CD8-positive, alpha-beta memory T cell (primary cell): ENCODE measurements at regions not wholly inside any gene's neighbourhood (a gene's known extent, or its start where the extent isn't known, plus 50 kb on each side); places are given as distances from the start of the nearest gene placed in this dataset.

Source experiments
- CTCF ChIA-PET: fragments of 350-600 bp; sonication (Branson Sonifier 250); formaldehyde crosslinking; loops from one replicate; lab custom pipeline; 2021; ENCODE audit warnings: antibody characterized with exemption; lab: Charles Lee
- POLR2A ChIA-PET: fragments of 350-600 bp; sonication (Branson Sonifier 250); formaldehyde crosslinking; loops from one replicate; lab custom pipeline; 2021; ENCODE audit warnings: antibody characterized with exemption; lab: Charles Lee
- DNase-seq, 5 donors: peaks; one replicate each; pipeline versions ENCODE4 v3.0.0 to v3.0.0-alpha.2; 2020 to 2022; ENCODE audit warnings: mixed read lengths in 1 of 5
- H3K27ac ChIP-seq: one replicate; pipeline ENCODE4 v1.7.0; 2013; ENCODE audit warnings: low read depth, mild to moderate bottlenecking, low read length, moderate library complexity
- H3K27me3 ChIP-seq: 2 replicates; pipeline ENCODE4 v1.7.0; 2013; ENCODE audit warnings: low read length, mild to moderate bottlenecking; ENCODE audit not compliant: insufficient read depth, poor library complexity, severe bottlenecking
- H3K36me3 ChIP-seq: 2 replicates; pipeline ENCODE4 v1.7.0; 2013; ENCODE audit warnings: mild to moderate bottlenecking, low read length, moderate library complexity; ENCODE audit not compliant: insufficient read depth
- H3K4me1 ChIP-seq: 2 replicates; pipeline ENCODE4 v1.7.0; 2013; ENCODE audit warnings: mild to moderate bottlenecking, low read length, moderate library complexity; ENCODE audit not compliant: insufficient read depth
- H3K4me3 ChIP-seq: 2 replicates; pipeline ENCODE4 v1.7.0; 2013; ENCODE audit warnings: mild to moderate bottlenecking, low read length
- H3K9me3 ChIP-seq: 2 replicates; pipeline ENCODE4 v1.7.0; 2013; ENCODE audit warnings: mild to moderate bottlenecking, low read length
- H3K27ac Mint-ChIP-seq, 8 donors: one replicate each; pipeline ENCODE4 v1.8.0; 2020 to 2021; ENCODE audit warnings: mixed read lengths in 8 of 8, mild to moderate bottlenecking in 6 of 8, inconsistent platforms in 3 of 8, moderate library complexity in 3 of 8
- H3K27me3 Mint-ChIP-seq, 2 donors: one replicate each; pipeline ENCODE4 v1.8.0; 2020 to 2021; ENCODE audit warnings: mixed read lengths in 2 of 2, mild to moderate bottlenecking in 1 of 2, moderate library complexity in 1 of 2
- H3K36me3 Mint-ChIP-seq, 3 donors: one replicate each; pipeline ENCODE4 v1.8.0; 2020 to 2021; ENCODE audit warnings: mixed read lengths in 3 of 3, inconsistent platforms in 1 of 3, mild to moderate bottlenecking in 1 of 3
- H3K4me1 Mint-ChIP-seq, 3 donors: one replicate each; pipeline ENCODE4 v1.8.0; 2020 to 2021; ENCODE audit warnings: mixed read lengths in 3 of 3, inconsistent platforms in 1 of 3, mild to moderate bottlenecking in 1 of 3
- H3K4me3 Mint-ChIP-seq, 7 donors: one replicate each; pipeline ENCODE4 v1.8.0; 2020 to 2021; ENCODE audit warnings: mixed read lengths in 7 of 7, mild to moderate bottlenecking in 6 of 7, moderate library complexity in 4 of 7, inconsistent platforms in 2 of 7
- H3K9me3 Mint-ChIP-seq, 5 donors: one replicate each; pipeline ENCODE4 v1.8.0; 2020 to 2022; ENCODE audit warnings: mixed read lengths in 5 of 5, mild to moderate bottlenecking in 3 of 5, moderate library complexity in 2 of 5, inconsistent platforms in 1 of 5

GRCh38 chr17:55895112-55895759, 144.4 kb downstream of the PCTP start:
- Mint-ChIP-seq H3K27me3 (peaks cover 0 to 3% of the 10 kb centered on the region in 2 donors), H3K27ac (peak overlapping the region in 1 of 8 donors; percentile 31), H3K4me3 (no peak overlapping the region), H3K9me3 (peaks cover 0 to 5% (median 0%) of the 10 kb centered on the region in 5 donors), H3K4me1 (no peaks in the 10 kb centered on the region), H3K36me3 (no peaks in the 10 kb centered on the region)
- no peak overlapping the region for H3K27ac ChIP-seq
- ChIA-PET POLR2A (no interaction called here), CTCF (no interaction called here)
- peak in 1 of 5 donors; percentile 16 for DNase-seq
- no peak overlapping the region for H3K4me3 ChIP-seq
- H3K27me3 ChIP-seq = no peaks in the 10 kb centered on the region
- H3K4me1 ChIP-seq = no peaks in the 10 kb centered on the region
- no peaks in the 10 kb centered on the region for H3K9me3 ChIP-seq
- H3K36me3 ChIP-seq = no peaks in the 10 kb centered on the region

GRCh38 chr17:55897301-55897700, 146.4 kb downstream of the PCTP start:
- Mint-ChIP-seq H3K27ac (no peak overlapping the region), H3K27me3 (peaks cover 2 to 3% of the 10 kb centered on the region in 2 donors), H3K9me3 (peaks cover 0 to 7% (median 0%) of the 10 kb centered on the region in 5 donors), H3K4me1 (no peaks in the 10 kb centered on the region), H3K4me3 (no peak overlapping the region), H3K36me3 (no peaks in the 10 kb centered on the region)
- Histone ChIP-seq H3K9me3 (no peaks in the 10 kb centered on the region), H3K4me3 (no peak overlapping the region), H3K4me1 (no peaks in the 10 kb centered on the region), H3K27me3 (no peaks in the 10 kb centered on the region), H3K36me3 (no peaks in the 10 kb centered on the region), H3K27ac (no peak overlapping the region)
- no peak for DNase-seq
- ChIA-PET CTCF (no interaction called here), POLR2A (no interaction called here)

- Histone ChIP-seq H3K4me3 (no peak overlapping the region), H3K9me3 (no peaks in the 10 kb centered on the region), H3K27ac (no peak overlapping the region), H3K4me1 (no peaks in the 10 kb centered on the region), H3K27me3 (no peaks in the 10 kb centered on the region), H3K36me3 (no peaks in the 10 kb centered on the region)
- no peak for DNase-seq
- no peaks in the 10 kb centered on the region for H3K4me1 Mint-ChIP-seq
- POLR2A ChIA-PET = no interaction called here
- H3K4me3 Mint-ChIP-seq = no peak overlapping the region
- CTCF ChIA-PET = no interaction called here
- H3K9me3 Mint-ChIP-seq = peaks cover 0 to 7% (median 0%) of the 10 kb centered on the region in 5 donors
- H3K36me3 Mint-ChIP-seq = no peaks in the 10 kb centered on the region
- H3K27me3 Mint-ChIP-seq = peaks cover 2 to 3% of the 10 kb centered on the region in 2 donors
- H3K27ac Mint-ChIP-seq = no peak overlapping the region
Observed at GRCh38 chr17:55898195-55898594, 147.3 kb downstream of the PCTP start.

- H3K27ac ChIP-seq = no peak overlapping the region
- no peaks in the 10 kb centered on the region for H3K4me1 Mint-ChIP-seq
- H3K4me1 ChIP-seq = no peaks in the 10 kb centered on the region
- DNase-seq = no peak
- ChIA-PET POLR2A (interaction anchor here (0.6 kb wide), 1 partner anchor 1602 kb away, joined by 12 read pairs; no protein-coding TSS in a partner anchor), CTCF (no interaction called here)
- H3K4me3 Mint-ChIP-seq = no peak overlapping the region
- H3K9me3 Mint-ChIP-seq = peaks cover 0 to 7% (median 0%) of the 10 kb centered on the region in 5 donors
- peaks cover 2 to 3% of the 10 kb centered on the region in 2 donors for H3K27me3 Mint-ChIP-seq
- no peak overlapping the region for H3K4me3 ChIP-seq
- no peaks in the 10 kb centered on the region for H3K9me3 ChIP-seq
- H3K36me3 ChIP-seq = no peaks in the 10 kb centered on the region
- no peaks in the 10 kb centered on the region for H3K27me3 ChIP-seq
- no peak overlapping the region for H3K27ac Mint-ChIP-seq
- no peaks in the 10 kb centered on the region for H3K36me3 Mint-ChIP-seq
Observed at GRCh38 chr17:55900188-55900587, 149.3 kb downstream of the PCTP start.

- no peak overlapping the region for H3K27ac ChIP-seq
- Mint-ChIP-seq H3K4me3 (no peak overlapping the region), H3K27ac (no peak overlapping the region), H3K27me3 (peaks cover 2 to 3% of the 10 kb centered on the region in 2 donors), H3K36me3 (no peaks in the 10 kb centered on the region), H3K9me3 (peaks cover 0 to 7% (median 0%) of the 10 kb centered on the region in 5 donors), H3K4me1 (no peaks in the 10 kb centered on the region)
- no peaks in the 10 kb centered on the region for H3K9me3 ChIP-seq
- DNase-seq = no peak
- no peaks in the 10 kb centered on the region for H3K27me3 ChIP-seq
- CTCF ChIA-PET = no interaction called here
- H3K4me1 ChIP-seq = no peaks in the 10 kb centered on the region
- no peaks in the 10 kb centered on the region for H3K36me3 ChIP-seq
- H3K4me3 ChIP-seq = no peak overlapping the region
- POLR2A ChIA-PET = no interaction called here
Observed at GRCh38 chr17:55903028-55903690, 152.3 kb downstream of the PCTP start.

- H3K36me3 Mint-ChIP-seq = peaks cover 0 to 7% (median 2%) of the 10 kb centered on the region in 3 donors
- peaks cover 6 to 9% of the 10 kb centered on the region in 2 donors for H3K27me3 Mint-ChIP-seq
- Histone ChIP-seq H3K27me3 (no peaks in the 10 kb centered on the region), H3K36me3 (no peaks in the 10 kb centered on the region), H3K9me3 (no peaks in the 10 kb centered on the region), H3K4me3 (no peak overlapping the region), H3K4me1 (no peaks in the 10 kb centered on the region), H3K27ac (no peak overlapping the region)
- H3K9me3 Mint-ChIP-seq = peaks cover 0 to 4% (median 0%) of the 10 kb centered on the region in 5 donors
- no peak overlapping the region for H3K4me3 Mint-ChIP-seq
- DNase-seq = no peak
- H3K4me1 Mint-ChIP-seq = no peaks in the 10 kb centered on the region
- ChIA-PET CTCF (no interaction called here), POLR2A (no interaction called here)
- H3K27ac Mint-ChIP-seq = no peak overlapping the region
Observed at GRCh38 chr17:55909776-55910175, 158.9 kb downstream of the PCTP start.

GRCh38 chr17:55911186-55911585, 160.3 kb downstream of the PCTP start:
- CTCF ChIA-PET = no interaction called here
- Mint-ChIP-seq H3K4me3 (no peak overlapping the region), H3K27ac (no peak overlapping the region), H3K36me3 (peaks cover 0 to 7% (median 2%) of the 10 kb centered on the region in 3 donors), H3K27me3 (peaks cover 8 to 9% of the 10 kb centered on the region in 2 donors), H3K4me1 (no peaks in the 10 kb centered on the region), H3K9me3 (peaks cover 0 to 4% (median 0%) of the 10 kb centered on the region in 5 donors)
- no peaks in the 10 kb centered on the region for H3K36me3 ChIP-seq
- no peaks in the 10 kb centered on the region for H3K4me1 ChIP-seq
- no peaks in the 10 kb centered on the region for H3K9me3 ChIP-seq
- no peak overlapping the region for H3K4me3 ChIP-seq
- DNase-seq = no peak
- POLR2A ChIA-PET = no interaction called here
- no peaks in the 10 kb centered on the region for H3K27me3 ChIP-seq
- no peak overlapping the region for H3K27ac ChIP-seq

- Mint-ChIP-seq H3K4me1 (no peaks in the 10 kb centered on the region), H3K36me3 (no peaks in the 10 kb centered on the region), H3K4me3 (no peak overlapping the region), H3K27me3 (peaks cover 0 to 4% of the 10 kb centered on the region in 2 donors), H3K27ac (no peak overlapping the region), H3K9me3 (no peaks in the 10 kb centered on the region)
- no peaks in the 10 kb centered on the region for H3K36me3 ChIP-seq
- ChIA-PET POLR2A (no interaction called here), CTCF (no interaction called here)
- no peaks in the 10 kb centered on the region for H3K27me3 ChIP-seq
- H3K4me1 ChIP-seq = no peaks in the 10 kb centered on the region
- no peaks in the 10 kb centered on the region for H3K9me3 ChIP-seq
- no peak overlapping the region for H3K27ac ChIP-seq
- DNase-seq = no peak
- no peak overlapping the region for H3K4me3 ChIP-seq
Observed at GRCh38 chr17:55925440-55925839, 174.6 kb downstream of the PCTP start.
